Mucosa of descending colon (tissue), 3 donors: ENCODE measurements at regions not wholly inside any gene's neighbourhood (a gene's known extent, or its start where the extent isn't known, plus 50 kb on each side); places are given as distances from the start of the nearest gene placed in this dataset.

Source experiments
- ATAC-seq: fragments of 200-7000 bp; cut with Tn5 transposase; one replicate; pipeline ENCODE4 v1.9.1; 2020; ENCODE audit warnings: mild to moderate bottlenecking, moderate library complexity
- DNase-seq, 3 donors: peaks; one replicate each; pipeline ENCODE4 v3.0.0-alpha.2; 2020
- H3K36me3 ChIP-seq: fragments of 200-600 bp; one replicate; pipeline ENCODE4 v1.8.0; 2021; ENCODE audit warnings: low read depth, mild to moderate bottlenecking
- H3K4me1 ChIP-seq: fragments of 200-600 bp; one replicate; pipeline ENCODE4 v1.8.0; 2021; ENCODE audit warnings: low read depth, mild to moderate bottlenecking
- H3K4me3 ChIP-seq: fragments of 200-600 bp; one replicate; pipeline ENCODE4 v1.8.0; 2021; ENCODE audit warnings: mild to moderate bottlenecking
- H3K9me3 ChIP-seq: fragments of 200-600 bp; one replicate; pipeline ENCODE4 v1.8.0; 2021; ENCODE audit warnings: mild to moderate bottlenecking
- intact Hi-C, 2 donors: fragments of 100-400 bp; cut with DNase I in 1 of 2; cut with micrococcal nuclease in 1 of 2; formaldehyde crosslinking; loops; one replicate each; pipeline versions ENCODE4 v1.11.0 to v1.11.1; 2022; cut with DNase I, micrococcal nuclease
- TF ChIP-seq, protein P1 (sequence below): fragments of 200-600 bp; IDR thresholded peaks from one replicate; pipeline ENCODE4 v1.8.0; 2022; ENCODE audit warnings: antibody characterized with exemption, mild to moderate bottlenecking
- donor health status: DM: no; HTN: no; CAD: no; lungs with moderate emphysema.
- donor health status: DM: no; HTN: no; CAD: no.
- donor health status: DM: no; HTN: yes; CAD: no.

DNA sequence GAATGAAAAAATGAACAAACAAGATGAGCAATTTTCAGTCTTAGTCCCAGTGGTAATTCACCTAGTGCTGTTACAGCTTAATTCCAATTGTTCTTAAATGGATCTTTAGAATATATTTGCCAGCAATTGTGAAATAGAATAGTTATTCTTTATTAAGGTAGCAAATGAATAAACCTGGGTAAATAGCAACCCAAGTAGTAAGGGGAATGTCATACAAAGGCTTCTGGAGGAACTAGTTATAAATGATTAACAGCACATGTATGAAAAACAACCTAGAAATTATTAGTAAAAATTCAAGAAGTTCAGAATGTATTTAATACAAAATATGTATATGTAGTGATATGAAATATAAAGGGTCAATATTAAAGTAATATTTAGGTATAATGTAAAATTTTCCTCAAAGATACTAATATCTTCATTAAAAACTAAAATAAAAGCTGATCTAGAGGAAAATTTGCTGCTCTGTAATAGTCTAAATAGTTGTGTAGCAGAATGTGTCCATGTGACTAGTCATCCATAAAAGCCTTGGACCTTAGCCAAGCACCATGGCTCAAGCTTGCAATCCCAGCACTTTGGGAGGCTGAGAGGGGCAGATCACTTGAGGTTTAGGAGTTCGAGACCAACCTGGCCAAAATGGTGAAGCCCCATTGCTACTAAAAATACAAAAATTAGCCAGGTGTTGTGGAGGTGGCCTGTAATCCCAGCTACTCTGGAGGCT, 535.9 kb upstream of the ATXN8OS start:
- H3K4me1 ChIP-seq: no peaks in the 10 kb centered on the region
- intact Hi-C loops: no loop called here
- H3K9me3 ChIP-seq: no peaks in the 10 kb centered on the region
- DNase-seq (no peak), ATAC-seq (no peak)
- TF ChIP-seq, protein P1, sequence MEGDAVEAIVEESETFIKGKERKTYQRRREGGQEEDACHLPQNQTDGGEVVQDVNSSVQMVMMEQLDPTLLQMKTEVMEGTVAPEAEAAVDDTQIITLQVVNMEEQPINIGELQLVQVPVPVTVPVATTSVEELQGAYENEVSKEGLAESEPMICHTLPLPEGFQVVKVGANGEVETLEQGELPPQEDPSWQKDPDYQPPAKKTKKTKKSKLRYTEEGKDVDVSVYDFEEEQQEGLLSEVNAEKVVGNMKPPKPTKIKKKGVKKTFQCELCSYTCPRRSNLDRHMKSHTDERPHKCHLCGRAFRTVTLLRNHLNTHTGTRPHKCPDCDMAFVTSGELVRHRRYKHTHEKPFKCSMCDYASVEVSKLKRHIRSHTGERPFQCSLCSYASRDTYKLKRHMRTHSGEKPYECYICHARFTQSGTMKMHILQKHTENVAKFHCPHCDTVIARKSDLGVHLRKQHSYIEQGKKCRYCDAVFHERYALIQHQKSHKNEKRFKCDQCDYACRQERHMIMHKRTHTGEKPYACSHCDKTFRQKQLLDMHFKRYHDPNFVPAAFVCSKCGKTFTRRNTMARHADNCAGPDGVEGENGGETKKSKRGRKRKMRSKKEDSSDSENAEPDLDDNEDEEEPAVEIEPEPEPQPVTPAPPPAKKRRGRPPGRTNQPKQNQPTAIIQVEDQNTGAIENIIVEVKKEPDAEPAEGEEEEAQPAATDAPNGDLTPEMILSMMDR: no peak
- H3K4me3 ChIP-seq: no peak overlapping the region
- H3K36me3 ChIP-seq: no peaks in the 10 kb centered on the region

DNA sequence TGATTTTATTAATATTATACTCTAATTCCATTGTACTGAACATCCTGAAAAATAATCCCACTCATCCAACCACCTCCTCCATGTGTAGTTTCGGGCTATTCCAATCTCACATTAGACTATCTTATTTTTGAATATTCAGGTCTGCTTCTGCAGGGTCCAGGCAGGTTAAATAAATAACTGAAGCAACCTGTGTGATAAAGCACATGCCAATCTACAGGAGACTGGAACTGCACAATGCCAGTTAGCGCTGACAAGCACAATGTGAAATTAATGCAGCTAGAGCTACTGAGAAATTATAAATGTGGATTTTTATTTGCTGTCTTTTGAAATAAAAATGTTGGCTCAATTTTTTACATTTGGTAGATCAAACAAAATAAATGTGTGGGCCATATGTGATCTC, 540.1 kb upstream of the ATXN8OS start:
- TF ChIP-seq, protein P1: no peak
- no peak for ATAC-seq
- Histone ChIP-seq H3K4me3 (no peak overlapping the region), H3K4me1 (no peaks in the 10 kb centered on the region), H3K9me3 (no peaks in the 10 kb centered on the region), H3K36me3 (no peaks in the 10 kb centered on the region)
- no peak for DNase-seq
- intact Hi-C loops: no loop called here

DNA sequence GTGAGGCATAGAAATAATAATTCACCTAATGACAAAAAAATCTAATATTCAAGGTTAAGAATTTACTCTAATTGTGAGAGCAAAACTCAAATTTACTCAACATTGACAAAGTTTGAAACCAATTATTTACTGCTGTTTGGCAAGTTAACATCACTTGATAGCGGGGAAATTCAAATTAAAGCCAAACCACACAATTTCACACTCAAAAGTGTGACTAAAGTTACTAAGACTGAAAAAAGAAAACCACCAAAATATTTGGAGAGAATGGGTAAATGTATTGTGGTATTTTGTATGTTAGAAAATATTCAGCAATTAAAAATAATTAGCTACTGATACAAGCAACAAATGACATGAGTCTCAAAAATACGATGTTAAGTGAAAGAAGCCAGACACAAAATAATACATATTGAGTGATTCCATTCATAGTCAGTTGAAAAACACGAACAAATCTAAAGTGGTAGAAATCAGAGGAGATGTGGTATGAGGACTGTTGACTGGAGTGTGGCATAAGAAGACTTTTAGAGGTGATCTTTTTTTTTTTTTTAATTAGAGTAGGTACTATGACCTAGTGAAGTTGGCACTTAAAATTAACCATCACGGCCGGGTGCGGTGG, 541.4 kb upstream of the ATXN8OS start:
- intact Hi-C loops: no loop called here

DNA sequence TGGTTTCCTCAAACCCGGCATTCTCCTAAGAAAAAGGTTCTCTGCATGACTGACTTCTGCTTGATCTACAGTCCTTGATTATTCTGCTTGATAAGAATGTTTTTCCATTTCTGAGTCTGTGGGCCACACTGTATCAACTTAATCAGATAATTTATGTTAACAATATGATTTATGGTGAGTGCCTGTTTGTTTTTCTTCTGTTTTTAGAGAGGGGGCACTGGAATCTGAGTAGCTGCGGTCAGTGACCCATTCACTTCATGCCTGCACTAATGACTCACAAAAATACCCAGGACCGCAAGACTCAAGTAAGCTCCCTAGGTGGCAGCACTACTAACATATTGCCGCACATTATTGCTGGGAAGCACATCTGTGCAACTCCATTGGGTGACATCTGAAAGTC, 542.3 kb upstream of the ATXN8OS start:
- H3K4me3 ChIP-seq: no peak overlapping the region
- TF ChIP-seq, protein P1: no peak
- no peaks in the 10 kb centered on the region for H3K4me1 ChIP-seq
- ATAC-seq (peak; percentile 82), DNase-seq (peak in 1 of 3 donors; percentile 35)
- no peaks in the 10 kb centered on the region for H3K9me3 ChIP-seq
- no peaks in the 10 kb centered on the region for H3K36me3 ChIP-seq
- intact Hi-C loops: no loop called here

More for the DNA sequence above, 541.4 kb upstream of the ATXN8OS start:
- no peak for ATAC-seq
- Histone ChIP-seq H3K4me1 (no peaks in the 10 kb centered on the region), H3K4me3 (no peak overlapping the region), H3K36me3 (no peaks in the 10 kb centered on the region), H3K9me3 (no peaks in the 10 kb centered on the region)
- TF ChIP-seq, protein P1: no peak
- DNase-seq: no peak

DNA sequence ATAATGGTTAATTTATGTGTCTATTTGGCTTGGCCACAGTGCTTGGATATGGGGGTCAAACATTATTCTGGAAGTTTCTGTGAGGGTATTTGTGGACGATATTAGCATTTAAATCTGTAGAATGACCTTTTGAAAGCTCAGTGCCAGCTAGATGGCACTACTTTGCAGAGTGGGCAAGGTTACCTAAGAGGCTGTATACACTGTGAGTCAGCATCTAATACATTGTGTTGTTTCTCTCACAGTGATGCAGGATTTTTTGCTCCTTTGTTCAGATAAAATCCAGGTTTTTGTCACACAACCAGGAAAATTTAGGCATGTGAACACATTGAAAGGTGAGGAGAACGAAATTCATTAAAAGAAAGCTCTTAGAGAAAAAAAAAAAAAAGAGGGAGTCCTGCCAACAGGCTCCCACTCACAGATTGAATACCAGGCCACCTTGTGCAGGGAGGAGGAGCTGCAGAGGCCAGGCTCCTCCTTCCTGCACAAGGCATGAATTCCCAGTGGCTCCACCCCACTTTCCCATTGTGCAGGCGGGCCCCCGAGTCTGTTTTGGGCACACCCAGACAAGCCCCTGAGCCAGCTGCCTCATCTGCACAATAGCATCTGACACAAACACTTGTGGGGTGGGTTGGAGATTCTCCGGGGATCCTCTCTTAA, 551.0 kb upstream of the ATXN8OS start:
- H3K4me3 ChIP-seq: no peak overlapping the region
- TF ChIP-seq, protein P1: no peak
- H3K9me3 ChIP-seq: no peaks in the 10 kb centered on the region
- H3K4me1 ChIP-seq: no peaks in the 10 kb centered on the region
- no peak for ATAC-seq
- no peaks in the 10 kb centered on the region for H3K36me3 ChIP-seq
- no peak for DNase-seq
- intact Hi-C loops: no loop called here
